Mammary epithelial cell (primary cell): ENCODE measurements at regions not wholly inside any gene's neighbourhood (a gene's known extent, or its start where the extent isn't known, plus 50 kb on each side); places are given as distances from the start of the nearest gene placed in this dataset.

Experiments
- CTCF ChIP-seq, 2 donors: IDR thresholded peaks in 1 of 2; conservative IDR thresholded peaks in 1 of 2; 2 replicates each; pipeline ENCODE4 v1.5.1; 2011 to 2012; ENCODE audit warnings: inconsistent platforms in 2 of 2, low read length in 2 of 2, mild to moderate bottlenecking in 2 of 2, control low read depth in 1 of 2, low read depth in 1 of 2; ENCODE audit not compliant: insufficient read depth in 1 of 2; ENCODE audit errors: extremely low read depth in 1 of 2
- EZH2 ChIP-seq: IDR thresholded peaks from 2 replicates; pipeline ENCODE4 v1.6.1; 2012; ENCODE audit warnings: low read length, inconsistent platforms, borderline replicate concordance

- TF ChIP-seq CTCF (conservative IDR thresholded peaks at IDR 0.05 in 1 of 2, IDR thresholded peaks at IDR 0.05 in 1 of 2; ENCODE audit: extremely low read depth in 1 of 2, insufficient read depth in 1 of 2, low read depth in 1 of 2, low read length in 2 of 2), result no peak
- TF ChIP-seq EZH2, result no peak
Observed at GRCh38 chr12:115267464-115267863, 583.5 kb upstream of the TBX3 start.
